ENCODE measurements at regions not wholly inside any gene's neighbourhood (a gene's known extent, or its start where the extent isn't known, plus 50 kb on each side); places are given as distances from the start of the nearest gene placed in this dataset.

- TF ChIP-seq EZH2 (IDR thresholded peaks at IDR 0.05; ENCODE audit: borderline replicate concordance, insufficient read depth, low read length, poor library complexity, severe bottlenecking) (no peak), CTCF (IDR thresholded peaks at IDR 0.05; ENCODE audit: poor library complexity, severe bottlenecking) (no peak), RAD21 (conservative IDR thresholded peaks at IDR 0.05) (no peak), POLR2AphosphoS5 (IDR thresholded peaks at IDR 0.05) (peak; percentile 57), EP300 (conservative IDR thresholded peaks at IDR 0.05; ENCODE audit: poor library complexity, severe bottlenecking) (peak; percentile 58), REST (IDR thresholded peaks at IDR 0.05; ENCODE audit: borderline replicate concordance) (no peak), TAF1 (IDR thresholded peaks at IDR 0.05; ENCODE audit: low read depth) (no peak)
Observed at GRCh38 chr12:45536284-45536683, 193.2 kb upstream of the ARID2 start.

All from neural cell (in vitro differentiated cells).